Endothelial cell of umbilical vein (primary cell): ENCODE measurements at regions not wholly inside any gene's neighbourhood (a gene's known extent, or its start where the extent isn't known, plus 50 kb on each side); places are given as distances from the start of the nearest gene placed in this dataset.

Experiments
- CTCF ChIP-seq, 2 donors: IDR thresholded peaks; 1 replicate in 1 of 2; 2 replicates in 1 of 2; pipeline ENCODE4 v1.5.1; 2011; ENCODE audit warnings: low read length in 2 of 2, mild to moderate bottlenecking in 2 of 2, moderate library complexity in 2 of 2, control low read depth in 1 of 2, inconsistent platforms in 1 of 2, low read depth in 1 of 2; ENCODE audit not compliant: insufficient read depth in 1 of 2; ENCODE audit errors: extremely low read depth in 1 of 2
- EZH2 ChIP-seq: IDR thresholded peaks from 2 replicates; pipeline ENCODE4 v1.6.1; 2012; ENCODE audit warnings: borderline replicate concordance, low read depth, mild to moderate bottlenecking, moderate library complexity, low read length, inconsistent platforms; ENCODE audit not compliant: severe bottlenecking
- FOS ChIP-seq: IDR thresholded peaks from 2 replicates; pipeline ENCODE4 v1.6.1; 2011; ENCODE audit warnings: mild to moderate bottlenecking, low read length, moderate library complexity, borderline replicate concordance; ENCODE audit not compliant: insufficient read depth
- GATA2 ChIP-seq: IDR thresholded peaks from 2 replicates; pipeline ENCODE4 v1.7.0; 2011; ENCODE audit warnings: low read depth, mild to moderate bottlenecking, moderate library complexity, mixed read lengths, low read length; ENCODE audit not compliant: insufficient read length, insufficient read depth
- JUN ChIP-seq: IDR thresholded peaks from 2 replicates; pipeline ENCODE4 v1.6.1; 2011; ENCODE audit warnings: borderline replicate concordance, low read depth; ENCODE audit not compliant: insufficient read length, insufficient read depth
- MAX ChIP-seq: IDR thresholded peaks from 2 replicates; pipeline ENCODE4 v1.6.1; 2011; ENCODE audit not compliant: insufficient read depth, insufficient read length
- MYC ChIP-seq: IDR thresholded peaks from one replicate; pipeline ENCODE4 v1.6.1; 2011; ENCODE audit warnings: mild to moderate bottlenecking, low read depth, low read length
- POLR2A ChIP-seq: IDR thresholded peaks from 2 replicates; pipeline ENCODE4 v1.6.1; 2012; ENCODE audit warnings: low read depth, mild to moderate bottlenecking, control low read depth, low read length
- POLR2AphosphoS5 ChIP-seq: IDR thresholded peaks from 2 replicates; pipeline ENCODE4 v1.6.1; 2012; ENCODE audit warnings: low read depth, mild to moderate bottlenecking, control low read depth, low read length, moderate library complexity; ENCODE audit not compliant: insufficient read depth

GRCh38 chr7:54881816-54882520 is 123.0 kb upstream of the SEC61G start:
- TF ChIP-seq POLR2AphosphoS5 = no peak
- TF ChIP-seq CTCF (IDR thresholded peaks at IDR 0.05; ENCODE audit: extremely low read depth in 1 of 2, insufficient read depth in 1 of 2, low read depth in 1 of 2, low read length in 2 of 2) = no peak
- no peak for TF ChIP-seq JUN
- TF ChIP-seq POLR2A = no peak
- TF ChIP-seq MAX = no peak
- TF ChIP-seq EZH2 = no peak
- TF ChIP-seq FOS = no peak
- no peak for TF ChIP-seq GATA2
- no peak for TF ChIP-seq MYC
